NCI-H2227 (cell line): ENCODE measurements at regions not wholly inside any gene's neighbourhood (a gene's known extent, or its start where the extent isn't known, plus 50 kb on each side); places are given as distances from the start of the nearest gene placed in this dataset.
"Not testable (repeated sequence)": the region's sequence is repeated elsewhere in the genome, so short reads cannot be mapped to it uniquely, and the experiment has no call there.

Experiments used
- DNase-seq: peaks from one replicate; lab custom pipeline; 2025; ENCODE audit not compliant: unreplicated experiment; lab: John Stamatoyannopoulos, UW

DNA sequence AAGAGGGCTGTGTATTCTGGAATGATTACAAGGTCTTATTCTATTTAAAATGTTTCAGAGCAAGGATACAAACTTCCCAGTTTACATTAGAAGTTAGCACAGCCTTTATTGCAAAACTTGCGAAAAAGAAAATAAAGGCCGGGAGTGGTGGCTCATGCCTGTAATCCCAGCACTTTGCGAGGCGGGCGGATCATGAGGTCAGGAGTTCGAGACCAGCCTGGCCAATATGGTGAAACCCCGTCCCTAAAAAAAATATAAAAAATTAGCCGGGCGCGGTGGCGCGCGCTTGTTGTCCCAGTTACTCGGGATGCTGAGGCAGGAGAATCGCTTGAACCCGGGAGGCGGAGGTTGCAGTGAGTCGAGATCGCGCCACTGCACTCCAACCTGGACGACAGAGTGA is 87.1 kb downstream of the TRIM27 start:
- DNase-seq, result not testable (repeated sequence)

DNA sequence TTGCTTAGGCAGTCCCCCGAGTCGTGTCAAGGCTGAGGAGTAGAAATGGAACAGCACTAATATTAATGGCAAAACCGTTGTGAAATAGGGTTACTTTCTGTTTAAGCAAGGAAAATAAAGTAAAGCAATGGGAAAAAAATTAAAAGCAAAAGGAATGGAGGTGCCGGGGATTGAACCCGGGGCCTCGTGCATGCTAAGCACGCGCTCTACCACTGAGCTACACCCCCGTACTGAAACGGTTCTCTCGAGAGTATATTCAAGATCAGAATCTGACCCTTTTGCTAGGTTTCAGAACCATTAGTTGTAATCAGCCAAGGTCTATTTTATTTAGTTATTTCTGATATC is 85.5 kb downstream of the TRIM27 start:
- peak; percentile 86 for DNase-seq

DNA sequence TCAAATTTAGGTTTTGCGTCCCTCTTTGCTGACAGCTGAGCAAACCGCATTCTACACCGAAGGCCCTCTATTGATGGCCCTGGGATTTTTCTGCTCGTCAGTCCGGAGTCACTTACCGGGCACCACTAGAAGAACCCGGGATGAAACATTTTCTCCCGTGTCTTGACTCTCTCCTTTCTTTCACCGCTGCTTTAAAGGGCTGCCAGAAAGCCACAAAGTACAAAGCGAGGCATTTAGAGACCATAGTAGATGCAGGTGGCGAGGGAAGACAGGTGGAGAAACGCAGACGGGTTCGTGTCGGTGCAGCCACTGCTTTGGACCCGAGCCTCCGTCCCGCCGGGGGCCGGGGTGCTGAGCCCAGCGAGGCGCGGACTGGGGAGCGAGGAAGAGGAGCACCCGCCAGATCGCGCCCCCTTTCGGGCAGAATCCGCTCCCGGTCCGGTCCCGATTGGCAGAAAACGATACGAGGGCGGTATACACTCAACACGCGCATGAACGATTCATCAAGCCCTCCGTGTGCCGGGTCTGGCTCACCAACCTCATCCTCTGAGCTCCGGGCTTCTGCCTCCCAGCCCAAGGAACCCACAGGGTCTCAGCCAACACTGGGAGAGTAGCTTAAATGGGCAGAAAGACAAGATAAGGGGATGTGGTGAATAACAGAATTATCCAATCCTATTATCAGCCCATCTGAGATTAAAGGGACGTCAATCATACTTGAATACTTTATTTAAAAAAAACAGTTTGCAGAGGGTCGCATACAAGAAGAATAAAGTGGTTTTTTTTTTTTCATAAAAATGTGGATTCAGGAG is 84.9 kb downstream of the TRIM27 start:
- peak; percentile 90 for DNase-seq

DNA sequence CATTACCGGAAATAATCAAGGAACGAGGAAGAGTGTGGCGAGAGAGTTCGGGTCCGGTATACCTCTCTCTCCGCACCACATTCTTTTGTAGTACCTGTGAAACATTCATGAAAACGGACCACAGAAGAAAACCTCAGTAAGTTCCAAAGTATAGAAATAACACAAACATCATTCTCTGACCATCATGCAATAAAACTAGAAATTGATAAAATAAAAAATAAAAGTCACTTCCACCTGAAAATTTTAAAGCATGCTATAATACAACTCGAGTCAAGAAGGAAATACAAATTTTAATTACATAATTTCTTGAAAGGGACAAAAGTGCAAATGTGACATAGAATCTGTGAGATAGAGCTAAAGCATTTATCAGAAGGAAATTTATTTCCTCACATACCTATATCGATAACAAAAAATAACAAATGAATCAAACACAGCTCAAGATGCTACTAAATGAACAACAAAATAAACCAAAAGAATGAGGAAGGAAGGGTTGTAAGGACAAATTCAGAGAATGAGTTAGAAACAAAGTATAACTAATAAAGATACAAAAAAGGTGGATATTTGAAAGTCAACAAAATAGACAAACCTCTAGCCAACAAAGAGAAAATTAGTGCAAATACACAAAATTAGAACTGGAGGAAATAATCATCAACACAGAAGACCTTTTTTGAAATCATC is 84.2 kb downstream of the TRIM27 start:
- no peak for DNase-seq

DNA sequence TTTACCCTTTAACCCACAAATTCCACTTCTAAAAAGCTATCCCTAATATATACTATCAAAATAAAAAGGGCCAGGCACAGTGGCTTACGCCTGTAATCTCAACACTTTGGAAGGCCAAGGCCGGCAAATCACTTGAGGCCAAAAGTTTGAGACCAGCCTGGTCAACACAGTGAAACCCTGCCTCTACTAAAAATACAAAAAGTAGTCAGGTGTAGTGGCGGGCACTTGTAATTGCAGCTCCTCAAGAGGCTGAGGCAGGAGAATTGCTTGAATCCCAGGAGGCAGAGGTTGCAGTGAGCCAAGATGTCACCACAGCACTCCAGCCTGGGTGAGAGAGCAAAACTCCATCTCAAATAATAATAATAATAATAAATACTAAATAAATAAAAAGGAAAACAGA is 82.5 kb downstream of the TRIM27 start:
- DNase-seq, result no peak

DNA sequence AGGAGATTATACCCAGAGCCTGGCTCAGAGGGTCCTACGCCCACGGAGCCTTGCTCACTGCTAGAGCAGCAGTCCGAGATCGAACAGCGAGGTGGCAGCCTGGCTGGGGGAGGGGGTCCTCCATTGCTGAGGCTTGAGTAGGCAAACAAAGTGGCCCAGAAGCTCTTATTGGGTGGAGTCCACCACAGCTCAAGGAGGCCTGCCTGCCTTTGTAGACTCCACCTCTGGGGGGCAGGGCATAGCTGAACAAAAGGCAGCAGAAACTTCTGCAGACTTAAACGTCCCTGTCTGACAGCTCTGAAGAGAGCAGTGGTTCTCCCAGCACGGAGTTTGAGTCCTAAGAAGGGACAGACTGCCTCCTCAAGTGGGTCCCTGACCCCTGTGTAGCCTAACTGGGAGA is 75.0 kb downstream of the TRIM27 start:
- DNase-seq, result not testable (repeated sequence)
